OCI-LY7 (cell line): ENCODE measurements at regions not wholly inside any gene's neighbourhood (a gene's known extent, or its start where the extent isn't known, plus 50 kb on each side); places are given as distances from the start of the nearest gene placed in this dataset.

Experiments used
- BruUV-seq: library from RNA; stranded (reverse); fragments of 400-500 nt; replicated peaks from 2 replicates; lab custom pipeline; 2021; lab: Mats Ljungman, UMichigan
- CTCF ChIA-PET: fragments of 300-600 bp; sonication (Branson Sonifier 250); formaldehyde crosslinking; loops from one replicate; lab custom pipeline; 2022; ENCODE audit warnings: antibody characterized with exemption; ENCODE audit not compliant: unreplicated experiment; lab: Charles Lee
- POLR2A ChIA-PET: fragments of 300-600 bp; sonication (Branson Sonifier 250); formaldehyde crosslinking; loops from one replicate; lab custom pipeline; 2022; ENCODE audit warnings: antibody characterized with exemption; lab: Charles Lee
- DNase-seq: peaks from one replicate; pipeline ENCODE4 v3.0.0-alpha.2; 2015; ENCODE audit warnings: low spot score
- H2AFZ ChIP-seq: fragments of 200-600 bp; sonication (generic), shearing (Covaris generic); 2 replicates; pipeline ENCODE4 v1.6.1; 2014; ENCODE audit warnings: mild to moderate bottlenecking, antibody characterized with exemption, low read length, moderate library complexity
- H3K27ac ChIP-seq: fragments of 200-600 bp; sonication (generic); 2 replicates; pipeline ENCODE4 v1.5.1; 2014; ENCODE audit warnings: mixed run types, low read depth, mild to moderate bottlenecking, moderate library complexity, low read length, inconsistent platforms; ENCODE audit not compliant: poor library complexity, severe bottlenecking
- H3K36me3 ChIP-seq: fragments of 200-600 bp; sonication (generic); 2 replicates; pipeline ENCODE4 v1.6.1; 2014; ENCODE audit warnings: mild to moderate bottlenecking, antibody characterized with exemption, low read length, moderate library complexity, mixed read lengths; ENCODE audit not compliant: insufficient read depth
- H3K4me1 ChIP-seq: fragments of 200-600 bp; sonication (generic); 2 replicates; pipeline ENCODE4 v1.5.1; 2014; ENCODE audit warnings: mild to moderate bottlenecking, low read length; ENCODE audit not compliant: insufficient read depth, poor library complexity, severe bottlenecking
- H3K4me2 ChIP-seq: fragments of 200-600 bp; sonication (generic); 2 replicates; pipeline ENCODE4 v1.6.1; 2014; ENCODE audit warnings: mild to moderate bottlenecking, low read length
- H3K4me3 ChIP-seq: fragments of 200-600 bp; sonication (generic); 2 replicates; pipeline ENCODE4 v1.5.1; 2014; ENCODE audit warnings: mild to moderate bottlenecking, low read depth, low read length; ENCODE audit not compliant: poor library complexity, severe bottlenecking
- H3K79me2 ChIP-seq: fragments of 200-600 bp; sonication (generic); 2 replicates; pipeline ENCODE4 v1.6.1; 2016; ENCODE audit warnings: low read depth, mild to moderate bottlenecking, low read length, moderate library complexity, mixed read lengths; ENCODE audit not compliant: insufficient read depth
- H3K9me2 ChIP-seq: fragments of 200-600 bp; sonication (generic); 2 replicates; pipeline ENCODE4 v1.6.1; 2016; ENCODE audit warnings: mild to moderate bottlenecking, low read length, mixed read lengths; ENCODE audit not compliant: insufficient read depth
- H3K9me3 ChIP-seq: fragments of 200-600 bp; sonication (generic); 2 replicates; pipeline ENCODE4 v1.6.1; 2014; ENCODE audit warnings: mild to moderate bottlenecking, mixed run types, low read length, mixed read lengths
- H4K20me1 ChIP-seq: fragments of 200-600 bp; sonication (generic); 2 replicates; pipeline ENCODE4 v1.6.1; 2014; ENCODE audit warnings: mild to moderate bottlenecking, antibody characterized with exemption, low read length, moderate library complexity, mixed read lengths; ENCODE audit not compliant: insufficient read depth
- EZH2phosphoT487 ChIP-seq: fragments of 200-600 bp; sonication (generic); IDR thresholded peaks from 2 replicates; pipeline ENCODE4 v1.6.1; 2018; ENCODE audit warnings: low read depth, borderline replicate concordance, mild to moderate bottlenecking, mixed run types, antibody characterized with exemption, low read length, moderate library complexity, mixed read lengths
- intact Hi-C: fragments of 100-400 bp; cut with micrococcal nuclease; formaldehyde crosslinking; loops from one replicate; pipeline ENCODE4 v1.10.0; 2022; ENCODE audit not compliant: unreplicated experiment
- TF ChIP-seq, protein P1 (sequence below): fragments of 200-600 bp; sonication (generic); conservative IDR thresholded peaks from 2 replicates; pipeline ENCODE4 v1.5.1; 2014; ENCODE audit warnings: mild to moderate bottlenecking, antibody characterized with exemption, low read length, moderate library complexity, mixed read lengths

DNA sequence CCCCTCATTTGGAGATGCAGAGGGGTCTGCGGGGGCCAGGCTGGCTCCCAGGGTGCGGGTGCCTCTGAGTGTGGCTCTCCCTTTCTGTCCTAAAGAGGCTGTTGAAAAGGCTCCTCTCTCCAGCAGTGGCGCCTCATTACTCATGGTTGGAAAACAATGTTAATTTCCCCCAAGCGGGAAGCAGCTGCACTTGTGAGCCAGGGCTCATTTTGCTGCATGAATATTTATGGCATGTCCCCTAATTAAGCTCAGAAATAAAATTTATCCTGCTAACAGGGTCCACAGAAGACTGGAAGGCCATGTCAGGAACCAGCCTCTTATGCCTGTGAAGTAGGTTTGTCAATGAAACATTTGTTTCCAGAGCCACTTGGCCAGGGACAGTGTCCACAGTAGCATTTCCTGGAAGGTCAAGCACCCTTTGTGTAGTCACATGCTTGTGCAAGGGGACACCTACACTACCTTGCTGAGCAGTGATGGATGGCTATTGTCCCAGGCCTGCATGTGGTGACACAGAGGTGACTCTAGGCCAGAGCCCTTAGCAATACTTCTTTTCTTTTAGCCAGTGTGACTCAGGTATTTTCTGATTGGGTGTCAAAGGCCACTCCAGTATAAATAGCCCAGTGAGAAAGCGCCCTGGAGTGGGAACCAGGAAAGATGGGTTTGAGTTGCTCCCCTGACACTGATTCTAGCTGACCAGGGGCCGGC, 259.0 kb downstream of the FOXD2 start:
- BruUV-seq, result no TSS peak
- H3K36me3 ChIP-seq, result no peaks in the 10 kb centered on the region
- H2AFZ ChIP-seq, result no peak overlapping the region
- CTCF ChIA-PET, result no interaction called here
- no peak overlapping the region for H3K4me2 ChIP-seq
- no peak overlapping the region for H3K4me3 ChIP-seq
- no peaks in the 10 kb centered on the region for H3K9me2 ChIP-seq
- no peak for DNase-seq
- H3K27ac ChIP-seq, result no peak overlapping the region
- TF ChIP-seq, protein P1, sequence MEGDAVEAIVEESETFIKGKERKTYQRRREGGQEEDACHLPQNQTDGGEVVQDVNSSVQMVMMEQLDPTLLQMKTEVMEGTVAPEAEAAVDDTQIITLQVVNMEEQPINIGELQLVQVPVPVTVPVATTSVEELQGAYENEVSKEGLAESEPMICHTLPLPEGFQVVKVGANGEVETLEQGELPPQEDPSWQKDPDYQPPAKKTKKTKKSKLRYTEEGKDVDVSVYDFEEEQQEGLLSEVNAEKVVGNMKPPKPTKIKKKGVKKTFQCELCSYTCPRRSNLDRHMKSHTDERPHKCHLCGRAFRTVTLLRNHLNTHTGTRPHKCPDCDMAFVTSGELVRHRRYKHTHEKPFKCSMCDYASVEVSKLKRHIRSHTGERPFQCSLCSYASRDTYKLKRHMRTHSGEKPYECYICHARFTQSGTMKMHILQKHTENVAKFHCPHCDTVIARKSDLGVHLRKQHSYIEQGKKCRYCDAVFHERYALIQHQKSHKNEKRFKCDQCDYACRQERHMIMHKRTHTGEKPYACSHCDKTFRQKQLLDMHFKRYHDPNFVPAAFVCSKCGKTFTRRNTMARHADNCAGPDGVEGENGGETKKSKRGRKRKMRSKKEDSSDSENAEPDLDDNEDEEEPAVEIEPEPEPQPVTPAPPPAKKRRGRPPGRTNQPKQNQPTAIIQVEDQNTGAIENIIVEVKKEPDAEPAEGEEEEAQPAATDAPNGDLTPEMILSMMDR, result no peak
- no peak for TF ChIP-seq EZH2phosphoT487
- H3K4me1 ChIP-seq, result no peaks in the 10 kb centered on the region
- no peaks in the 10 kb centered on the region for H3K9me3 ChIP-seq
- intact Hi-C loops, result no loop called here
- POLR2A ChIA-PET, result no interaction called here
- H3K79me2 ChIP-seq, result no peaks in the 10 kb centered on the region
- H4K20me1 ChIP-seq, result no peaks in the 10 kb centered on the region

DNA sequence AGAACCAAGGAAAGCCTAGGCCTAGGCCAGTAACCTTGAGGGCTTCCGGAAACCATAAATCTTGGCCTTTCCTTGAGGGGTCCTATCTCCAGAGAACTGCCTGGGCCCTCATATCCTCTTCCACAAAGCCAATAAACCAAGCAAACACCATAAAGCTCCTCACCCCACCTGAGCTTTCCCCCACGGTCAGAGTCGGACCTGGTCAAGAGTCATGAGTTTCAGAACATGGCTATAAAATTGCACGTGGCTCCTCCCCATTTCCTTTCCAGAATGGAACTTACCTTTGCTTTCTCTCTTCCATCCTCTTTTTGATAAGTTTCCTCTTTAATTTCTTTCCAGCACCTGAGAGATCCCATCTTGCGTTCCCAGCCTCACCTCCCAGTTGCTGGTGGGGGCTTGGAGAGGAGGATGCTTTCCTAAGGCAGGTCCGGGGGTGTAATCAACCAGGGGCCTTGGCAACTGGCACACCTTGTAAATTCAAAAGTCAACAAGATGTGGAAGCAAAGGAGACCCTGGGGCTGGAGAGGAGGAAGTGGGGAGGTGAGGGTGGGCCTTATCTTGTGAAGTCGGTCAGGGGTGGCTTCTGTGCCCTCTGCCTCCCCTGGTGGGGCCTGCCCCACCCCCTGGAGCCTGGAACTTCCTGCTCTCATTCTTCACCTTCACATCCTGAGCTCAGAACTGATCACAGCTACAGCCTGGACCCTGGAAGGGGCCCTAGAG, 259.9 kb downstream of the FOXD2 start:
- POLR2A ChIA-PET, result no interaction called here
- Histone ChIP-seq H3K27ac (no peak overlapping the region), H3K9me3 (no peaks in the 10 kb centered on the region), H3K4me2 (no peak overlapping the region), H3K4me3 (no peak overlapping the region), H3K79me2 (no peaks in the 10 kb centered on the region), H3K4me1 (no peaks in the 10 kb centered on the region), H3K9me2 (no peaks in the 10 kb centered on the region), H4K20me1 (no peaks in the 10 kb centered on the region), H2AFZ (no peak overlapping the region), H3K36me3 (no peaks in the 10 kb centered on the region)
- intact Hi-C loops, result no loop called here
- DNase-seq, result no peak
- CTCF ChIA-PET, result no interaction called here
- BruUV-seq, result no TSS peak
- TF ChIP-seq, protein P1, result no peak
- TF ChIP-seq EZH2phosphoT487, result no peak
